Fibroblast of lung (primary cell): ENCODE measurements at regions not wholly inside any gene's neighbourhood (a gene's known extent, or its start where the extent isn't known, plus 50 kb on each side); places are given as distances from the start of the nearest gene placed in this dataset.

Experiments used
- CTCF ChIP-seq, 2 donors: IDR thresholded peaks in 1 of 2; conservative IDR thresholded peaks in 1 of 2; 1 replicate in 1 of 2; 2 replicates in 1 of 2; pipeline ENCODE4 v1.5.1; 2011 to 2012; ENCODE audit warnings: low read length in 2 of 2, control low read depth in 1 of 2, inconsistent platforms in 1 of 2, low read depth in 1 of 2, mild to moderate bottlenecking in 1 of 2
- EZH2 ChIP-seq: IDR thresholded peaks from 2 replicates; pipeline ENCODE4 v1.5.1; 2012; ENCODE audit warnings: low read length, control low read depth, mild to moderate bottlenecking; ENCODE audit errors: missing control alignments

- TF ChIP-seq EZH2 = no peak
- TF ChIP-seq CTCF (conservative IDR thresholded peaks at IDR 0.05 in 1 of 2, IDR thresholded peaks at IDR 0.05 in 1 of 2; ENCODE audit: low read depth in 1 of 2, low read length in 2 of 2) = no peak
Observed at GRCh38 chr21:35583566-35584216, 476.6 kb downstream of the SETD4 start.
